Neural crest cell (in vitro differentiated cells): ENCODE measurements at regions not wholly inside any gene's neighbourhood (a gene's known extent, or its start where the extent isn't known, plus 50 kb on each side); places are given as distances from the start of the nearest gene placed in this dataset.

Source experiments
- DNase-seq: peaks from one replicate; pipeline ENCODE4 v3.0.0; 2021; ENCODE audit warnings: low read depth, mixed read lengths, low spot score
- H3K27ac Mint-ChIP-seq: one replicate; pipeline ENCODE4 v1.8.0; 2021; ENCODE audit warnings: mild to moderate bottlenecking, mixed read lengths; ENCODE audit not compliant: unreplicated experiment
- H3K27me3 Mint-ChIP-seq: 2 replicates; pipeline ENCODE4 v1.8.0; 2021; ENCODE audit warnings: low read depth, mild to moderate bottlenecking, mixed read lengths
- H3K36me3 Mint-ChIP-seq: 2 replicates; pipeline ENCODE4 v1.8.0; 2021; ENCODE audit warnings: low read depth, mild to moderate bottlenecking, mixed read lengths
- H3K4me1 Mint-ChIP-seq: 2 replicates; pipeline ENCODE4 v1.8.0; 2021; ENCODE audit warnings: mixed read lengths
- H3K4me3 Mint-ChIP-seq: one replicate; pipeline ENCODE4 v1.8.0; 2021; ENCODE audit warnings: mild to moderate bottlenecking, mixed read lengths
- H3K9me3 Mint-ChIP-seq: 2 replicates; pipeline ENCODE4 v1.8.0; 2021; ENCODE audit warnings: mixed read lengths
- TF ChIP-seq, protein P1 (sequence below): fragments of 200-600 bp; sonication (generic); conservative IDR thresholded peaks from 2 replicates; pipeline ENCODE4 v1.5.0; 2021; ENCODE audit warnings: antibody characterized with exemption, mild to moderate bottlenecking

DNA sequence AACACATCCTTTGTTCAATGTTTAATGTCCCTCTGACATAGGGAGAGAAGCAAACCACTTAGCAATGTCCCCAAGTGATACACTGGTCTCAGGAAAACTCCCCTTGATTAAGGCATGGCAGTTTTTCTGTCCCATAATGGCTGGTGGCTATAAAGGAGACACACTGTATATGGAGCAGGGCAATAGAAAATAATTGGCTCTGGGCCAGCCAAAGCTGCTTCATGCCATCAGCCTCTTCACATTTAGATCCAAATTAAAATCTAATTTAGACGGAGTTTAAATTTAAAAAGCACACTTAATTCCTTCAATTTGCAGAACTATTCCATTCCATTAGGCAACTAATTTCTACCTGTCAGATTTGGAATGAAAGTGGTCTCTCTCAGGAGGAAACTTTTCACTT is 638.1 kb downstream of the DSC3 start:
- Mint-ChIP-seq H3K4me3 (no peak overlapping the region), H3K4me1 (no peaks in the 10 kb centered on the region), H3K27ac (no peak overlapping the region), H3K36me3 (peaks cover 5% of the 10 kb centered on the region), H3K27me3 (no peaks in the 10 kb centered on the region), H3K9me3 (peaks cover 5% of the 10 kb centered on the region)
- TF ChIP-seq, protein P1, sequence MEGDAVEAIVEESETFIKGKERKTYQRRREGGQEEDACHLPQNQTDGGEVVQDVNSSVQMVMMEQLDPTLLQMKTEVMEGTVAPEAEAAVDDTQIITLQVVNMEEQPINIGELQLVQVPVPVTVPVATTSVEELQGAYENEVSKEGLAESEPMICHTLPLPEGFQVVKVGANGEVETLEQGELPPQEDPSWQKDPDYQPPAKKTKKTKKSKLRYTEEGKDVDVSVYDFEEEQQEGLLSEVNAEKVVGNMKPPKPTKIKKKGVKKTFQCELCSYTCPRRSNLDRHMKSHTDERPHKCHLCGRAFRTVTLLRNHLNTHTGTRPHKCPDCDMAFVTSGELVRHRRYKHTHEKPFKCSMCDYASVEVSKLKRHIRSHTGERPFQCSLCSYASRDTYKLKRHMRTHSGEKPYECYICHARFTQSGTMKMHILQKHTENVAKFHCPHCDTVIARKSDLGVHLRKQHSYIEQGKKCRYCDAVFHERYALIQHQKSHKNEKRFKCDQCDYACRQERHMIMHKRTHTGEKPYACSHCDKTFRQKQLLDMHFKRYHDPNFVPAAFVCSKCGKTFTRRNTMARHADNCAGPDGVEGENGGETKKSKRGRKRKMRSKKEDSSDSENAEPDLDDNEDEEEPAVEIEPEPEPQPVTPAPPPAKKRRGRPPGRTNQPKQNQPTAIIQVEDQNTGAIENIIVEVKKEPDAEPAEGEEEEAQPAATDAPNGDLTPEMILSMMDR = no peak
- no peak for DNase-seq

DNA sequence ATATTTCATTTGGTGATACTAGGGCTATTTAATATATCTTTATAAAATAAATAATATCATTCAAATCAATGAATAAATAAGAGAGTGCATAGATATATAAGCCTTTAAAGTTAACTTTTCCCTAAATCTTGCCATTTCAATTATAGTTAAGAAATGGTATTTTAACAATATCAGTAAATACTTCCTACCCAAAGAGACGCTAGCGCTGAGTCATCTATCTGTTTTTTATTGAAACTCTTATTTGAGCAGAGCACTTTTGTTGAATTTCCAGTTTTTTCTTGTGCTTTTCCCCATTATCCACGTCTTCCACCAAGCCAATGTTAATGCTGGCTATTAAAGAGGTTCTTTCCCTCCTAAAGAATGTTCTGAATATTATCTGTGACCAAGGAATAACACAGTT is 639.3 kb downstream of the DSC3 start:
- no peaks in the 10 kb centered on the region for H3K27me3 Mint-ChIP-seq
- no peaks in the 10 kb centered on the region for H3K9me3 Mint-ChIP-seq
- H3K4me1 Mint-ChIP-seq = no peaks in the 10 kb centered on the region
- H3K27ac Mint-ChIP-seq = no peak overlapping the region
- DNase-seq = no peak
- no peaks in the 10 kb centered on the region for H3K36me3 Mint-ChIP-seq
- H3K4me3 Mint-ChIP-seq = no peak overlapping the region
- TF ChIP-seq, protein P1 = no peak

DNA sequence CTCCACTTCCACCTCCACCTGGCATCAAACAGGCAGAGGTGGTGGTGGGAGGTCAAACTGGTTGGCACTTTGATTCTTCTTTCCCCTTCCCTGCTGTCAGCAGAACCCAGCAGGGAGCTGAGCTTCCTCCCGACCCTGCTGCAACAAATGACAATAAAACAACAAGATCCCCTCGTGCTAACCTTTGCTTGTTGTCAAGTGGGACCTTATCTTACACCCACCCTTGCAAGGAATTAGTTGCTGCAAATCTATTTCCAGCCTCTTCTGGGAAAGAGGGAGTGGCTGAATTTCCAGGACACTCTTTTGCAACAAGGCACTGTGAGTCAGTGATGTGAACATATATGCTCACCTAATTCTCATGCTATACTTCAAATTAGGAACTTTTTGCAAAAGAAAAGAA is 655.1 kb downstream of the DSC3 start:
- no peak overlapping the region for H3K4me3 Mint-ChIP-seq
- no peaks in the 10 kb centered on the region for H3K27me3 Mint-ChIP-seq
- no peak for DNase-seq
- no peaks in the 10 kb centered on the region for H3K36me3 Mint-ChIP-seq
- peaks cover 3% of the 10 kb centered on the region for H3K9me3 Mint-ChIP-seq
- no peak overlapping the region for H3K27ac Mint-ChIP-seq
- no peaks in the 10 kb centered on the region for H3K4me1 Mint-ChIP-seq
- TF ChIP-seq, protein P1 = no peak

DNA sequence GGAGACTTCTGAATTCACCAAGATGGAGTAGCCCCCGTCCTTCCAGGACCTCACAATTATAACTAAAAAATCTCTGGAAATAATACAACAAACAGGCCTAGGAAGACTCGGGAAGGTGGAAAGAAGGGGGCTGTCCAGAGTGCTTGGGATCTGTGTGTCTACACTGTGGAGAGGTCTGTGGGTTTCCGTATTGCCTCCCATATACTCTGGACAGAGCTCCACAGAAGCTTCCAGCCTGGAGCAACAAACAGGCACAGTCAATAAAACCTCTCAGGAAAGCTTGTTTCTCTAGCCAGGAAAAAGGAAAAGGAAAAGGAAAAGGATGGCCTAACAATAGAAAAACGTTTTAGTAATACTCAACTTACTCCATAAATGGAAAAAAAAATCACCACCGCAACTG is 655.9 kb downstream of the DSC3 start:
- no peak overlapping the region for H3K4me3 Mint-ChIP-seq
- H3K27ac Mint-ChIP-seq = no peak overlapping the region
- DNase-seq = no peak
- H3K27me3 Mint-ChIP-seq = no peaks in the 10 kb centered on the region
- peaks cover 3% of the 10 kb centered on the region for H3K9me3 Mint-ChIP-seq
- TF ChIP-seq, protein P1 = no peak
- no peaks in the 10 kb centered on the region for H3K36me3 Mint-ChIP-seq
- no peaks in the 10 kb centered on the region for H3K4me1 Mint-ChIP-seq

DNA sequence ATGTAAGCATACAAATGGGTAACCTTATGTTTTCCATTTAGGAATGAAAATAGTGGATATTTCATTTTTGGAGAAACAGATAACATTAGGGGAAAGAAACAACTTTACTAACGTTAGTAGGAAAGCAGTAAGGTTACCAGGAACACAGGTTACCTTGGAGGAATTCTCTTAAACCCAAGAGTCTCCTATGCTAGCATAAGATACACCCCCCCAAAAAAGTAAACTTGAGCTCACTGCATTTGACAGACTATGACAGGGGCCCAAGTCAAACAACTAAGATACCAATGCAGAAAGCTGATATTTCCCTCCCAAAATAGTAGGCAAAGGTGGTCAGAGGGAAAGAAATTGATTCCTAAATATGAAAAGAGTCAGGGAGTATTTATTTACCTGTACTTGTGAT is 656.9 kb downstream of the DSC3 start:
- no peak for DNase-seq
- Mint-ChIP-seq H3K4me3 (no peak overlapping the region), H3K27ac (no peak overlapping the region), H3K36me3 (no peaks in the 10 kb centered on the region), H3K4me1 (no peaks in the 10 kb centered on the region), H3K27me3 (no peaks in the 10 kb centered on the region), H3K9me3 (peaks cover 3% of the 10 kb centered on the region)
- TF ChIP-seq, protein P1 = no peak

DNA sequence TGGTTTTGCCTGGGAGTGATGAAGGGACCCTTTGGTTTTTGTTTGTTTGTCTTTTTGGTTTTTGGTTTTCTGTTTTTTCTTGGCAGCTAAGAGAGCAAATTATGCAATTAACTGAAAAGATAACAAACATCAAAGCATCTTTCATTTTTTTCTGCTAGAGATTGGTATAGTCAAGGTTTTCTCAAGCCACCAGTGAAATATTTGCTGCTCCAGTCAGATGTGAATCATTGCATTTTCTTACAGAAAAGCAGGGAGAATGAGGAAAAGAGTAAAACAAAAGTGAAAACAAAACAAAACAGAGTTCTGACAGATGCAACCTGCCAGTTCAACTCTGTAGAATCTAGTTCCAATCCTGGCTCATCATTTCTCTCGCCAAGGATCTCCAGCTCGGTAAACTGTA is 660.7 kb downstream of the DSC3 start:
- H3K27ac Mint-ChIP-seq = no peak overlapping the region

More for the DNA sequence above, 660.7 kb downstream of the DSC3 start:
- no peaks in the 10 kb centered on the region for H3K9me3 Mint-ChIP-seq
- H3K4me1 Mint-ChIP-seq = no peaks in the 10 kb centered on the region
- H3K27me3 Mint-ChIP-seq = no peaks in the 10 kb centered on the region
- TF ChIP-seq, protein P1 = no peak
- H3K4me3 Mint-ChIP-seq = no peak overlapping the region
- no peaks in the 10 kb centered on the region for H3K36me3 Mint-ChIP-seq
- no peak for DNase-seq
